A549 (cell line): ENCODE measurements at regions not wholly inside any gene's neighbourhood (a gene's known extent, or its start where the extent isn't known, plus 50 kb on each side); places are given as distances from the start of the nearest gene placed in this dataset.
"Not testable (repeated sequence)": the region's sequence is repeated elsewhere in the genome, so short reads cannot be mapped to it uniquely, and the experiment has no call there.

ENCODE experiments used
- ATAC-seq, 2 experiments: fragments of 200-7000 bp in 1 of 2; fragments of >200 bp in 1 of 2; cut with Nextera tagmentation in 1 of 2; cut with Tn5 transposase in 1 of 2; 3 replicates each; pipeline versions ENCODE4 v1.8.0 to v1.9.1; 2018 to 2020; ENCODE audit warnings: mild to moderate bottlenecking in 1 of 2, moderate library complexity in 1 of 2
- CTCF ChIA-PET: fragments of 300-600 bp; sonication (Branson Sonifier 250); formaldehyde crosslinking; extraction: SDS; loops from one replicate; lab custom pipeline; 2021; ENCODE audit warnings: antibody characterized with exemption, inconsistent platforms; lab: Yijun Ruan, JAX
- POLR2A ChIA-PET: fragments of 350-600 bp; formaldehyde crosslinking; extraction: SDS; loops from one replicate; lab custom pipeline; 2021; ENCODE audit warnings: antibody characterized with exemption, inconsistent platforms; lab: Yijun Ruan, JAX
- DNase-seq, 2 experiments: peaks; one replicate each; pipeline versions ENCODE4 v3.0.0 to v3.0.0-alpha.2; 2011 to 2016; ENCODE audit warnings: low read depth in 1 of 2, low spot score in 1 of 2
- FAIRE-seq: peaks from 2 replicates; lab custom pipeline; 2011; peaks lifted over from hg19 to GRCh38; lab: Jason Lieb, UNC
- H3K27ac ChIP-seq, 2 experiments: fragments of >200 bp; sonication (Bioruptor Twin); formaldehyde crosslinking; 3 replicates each; pipeline ENCODE4 v1.5.1; 2016 to 2017
- H3K4me1 ChIP-seq: fragments of >200 bp; sonication (Bioruptor Twin); formaldehyde crosslinking; 3 replicates; pipeline ENCODE4 v1.6.1; 2016
- H3K4me2 ChIP-seq: fragments of >200 bp; sonication (Bioruptor Twin); formaldehyde crosslinking; 3 replicates; pipeline ENCODE4 v1.6.1; 2016
- H3K4me3 ChIP-seq: fragments of >200 bp; sonication (Bioruptor Twin); formaldehyde crosslinking; 3 replicates; pipeline ENCODE4 v1.5.1; 2016
- H3K9me3 ChIP-seq: fragments of >200 bp; sonication (Bioruptor Twin); formaldehyde crosslinking; 3 replicates; pipeline ENCODE4 v1.6.1; 2016
- ATOH8 ChIP-seq: fragments of 250-450 bp; sonication (Bioruptor Pico); IDR thresholded peaks from 2 replicates; pipeline ENCODE4 v1.5.0; 2020; ENCODE audit warnings: low read depth, mild to moderate bottlenecking, moderate library complexity
- FOSL2 ChIP-seq, 2 experiments: fragments of 450-650 bp in 1 of 2; fragments of >200 bp in 1 of 2; sonication (Bioruptor Twin) in 1 of 2; formaldehyde crosslinking; IDR thresholded peaks; 2 replicates each; pipeline versions ENCODE4 v1.5.0 to v1.6.1; 2016 to 2020; ENCODE audit warnings: mild to moderate bottlenecking in 1 of 2, moderate library complexity in 1 of 2
- FOXS1 ChIP-seq: fragments of 250-450 bp; sonication (Bioruptor Pico); IDR thresholded peaks from 2 replicates; pipeline ENCODE4 v1.5.0; 2020; ENCODE audit warnings: mild to moderate bottlenecking, moderate library complexity
- GATA3 ChIP-seq: IDR thresholded peaks from 2 replicates; pipeline ENCODE4 v1.6.1; 2012; ENCODE audit warnings: borderline replicate concordance
- HEYL ChIP-seq: fragments of 250-450 bp; sonication (Bioruptor Pico); IDR thresholded peaks from 2 replicates; pipeline ENCODE4 v1.8.0; 2021; ENCODE audit warnings: mild to moderate bottlenecking, moderate library complexity
- JUN ChIP-seq, 2 experiments: fragments of >200 bp; sonication (Bioruptor Twin); formaldehyde crosslinking; IDR thresholded peaks; 2 replicates in 1 of 2; 3 replicates in 1 of 2; pipeline ENCODE4 v1.6.1; 2016 to 2017
- JUNB ChIP-seq: fragments of >200 bp; sonication (Bioruptor Twin); formaldehyde crosslinking; IDR thresholded peaks from 2 replicates; pipeline ENCODE4 v1.6.1; 2016
- MAZ ChIP-seq: fragments of 150-350 bp; IDR thresholded peaks from 2 replicates; pipeline ENCODE4 v1.6.1; 2014; ENCODE audit warnings: antibody characterized with exemption, low read depth, low read length, borderline replicate concordance
- MYC ChIP-seq: IDR thresholded peaks from 2 replicates; pipeline ENCODE4 v1.6.1; 2012; ENCODE audit warnings: mild to moderate bottlenecking, inconsistent platforms, low read length, improper control_type of control experiment, borderline replicate concordance
- PBX3 ChIP-seq: IDR thresholded peaks from 2 replicates; pipeline ENCODE4 v1.6.1; 2012
- USF2 ChIP-seq: fragments of 450-650 bp; IDR thresholded peaks from 2 replicates; pipeline ENCODE4 v1.6.1; 2014; ENCODE audit warnings: antibody characterized with exemption
- ZNF302 ChIP-seq: fragments of 250-450 bp; sonication (Bioruptor Pico); IDR thresholded peaks from 2 replicates; pipeline ENCODE4 v1.9.0; 2021; ENCODE audit warnings: inconsistent platforms, mild to moderate bottlenecking, moderate library complexity
- WGBS: methylation state at CpG from one replicate; pipeline ENCODE4 v1.1.6; 2017; ENCODE audit errors: missing lambda C conversion rate; 5-methylcytosine and 5-hydroxymethylcytosine counted together

GRCh38 chr3:75265897-75266296 is 398.2 kb upstream of the FRG2C start:
- ChIA-PET CTCF (interaction anchor here (1.0 kb wide), 1 partner anchor 163 kb away, joined by 4 read pairs; no protein-coding TSS in a partner anchor), POLR2A (no interaction called here)
- no peak for DNase-seq
- 13% methylated on average over 3 of the region's 3 CpGs for WGBS
- no peak for FAIRE-seq
- H3K4me2 ChIP-seq = no peak overlapping the region
- TF ChIP-seq MAZ = no peak
- no peak for ATAC-seq
- no peak overlapping the region for H3K4me3 ChIP-seq
- no peak overlapping the region for H3K27ac ChIP-seq
- no peaks in the 10 kb centered on the region for H3K9me3 ChIP-seq
- no peaks in the 10 kb centered on the region for H3K4me1 ChIP-seq

- 59% methylated on average over 2 of the region's 2 CpGs for WGBS
- ATAC-seq = not testable (repeated sequence)
- CTCF ChIA-PET = interaction anchor here (1.0 kb wide), 1 partner anchor 312 kb away, joined by 3 read pairs; no protein-coding TSS in a partner anchor
Observed at GRCh38 chr3:75268576-75268975, 395.6 kb upstream of the FRG2C start.

GRCh38 chr3:75272237-75272636 is 391.9 kb upstream of the FRG2C start:
- POLR2A ChIA-PET, FAIRE-seq, DNase-seq, H3K27ac ChIP-seq, H3K4me2 ChIP-seq, ATAC-seq, H3K4me1 ChIP-seq, H3K4me3 ChIP-seq, H3K9me3 ChIP-seq: not testable (repeated sequence)
- WGBS = 9% methylated on average over 4 of the region's 4 CpGs
- CTCF ChIA-PET = interaction anchor here (1.4 kb wide), 1 partner anchor 13 kb away, joined by 4 read pairs; no protein-coding TSS in a partner anchor

More at GRCh38 chr3:75268576-75268975, 395.6 kb upstream of the FRG2C start:
- FAIRE-seq = peak; percentile 78
- H3K4me2 ChIP-seq, H3K9me3 ChIP-seq, POLR2A ChIA-PET, H3K4me3 ChIP-seq, DNase-seq, H3K27ac ChIP-seq, H3K4me1 ChIP-seq: not testable (repeated sequence)

GRCh38 chr3:75272691-75273090 is 391.4 kb upstream of the FRG2C start:
- ATAC-seq (no peak), FAIRE-seq (no peak), DNase-seq (no peak)
- CTCF ChIA-PET = interaction anchor here (1.4 kb wide), 1 partner anchor 14 kb away, joined by 4 read pairs; no protein-coding TSS in a partner anchor
- no peak overlapping the region for H3K27ac ChIP-seq
- 0% methylated on average over 2 of the region's 2 CpGs for whole genome bisulfite sequencing
- H3K4me2 ChIP-seq = no peak overlapping the region
- H3K9me3 ChIP-seq = no peaks in the 10 kb centered on the region
- TF ChIP-seq ATOH8 (CRISPR knock-in tag) (no peak), JUNB (no peak), FOXS1 (CRISPR knock-in tag) (no peak), MYC (no peak), FOSL2 (IDR thresholded peaks at IDR 0.05) (no peak), FOSL2 (CRISPR knock-in tag; IDR thresholded peaks at IDR 0.05) (no peak), ZNF302 (CRISPR knock-in tag) (no peak), GATA3 (no peak), HEYL (no peak), JUN (IDR thresholded peaks at IDR 0.05) (no peak), PBX3 (no peak), USF2 (no peak)
- TF ChIP-seq, all 56 proteins: peak for 0
- Histone ChIP-seq H3K4me1 (no peaks in the 10 kb centered on the region), H3K4me3 (no peak overlapping the region)
- POLR2A ChIA-PET = no interaction called here

GRCh38 chr3:75285531-75286148 is 378.5 kb upstream of the FRG2C start:
- 2% methylated on average over 3 of the region's 3 CpGs for WGBS
- H3K27ac ChIP-seq, H3K4me2 ChIP-seq, H3K9me3 ChIP-seq, H3K4me1 ChIP-seq, CTCF ChIA-PET, POLR2A ChIA-PET, H3K4me3 ChIP-seq, FAIRE-seq: not testable (repeated sequence)
- DNase-seq = peak in 1 of 2 experiments; percentile 5
- peak in 1 of 2 experiments; percentile 59; a peak in 4 of 6 replicates for ATAC-seq

GRCh38 chr3:75288972-75289574 is 375.1 kb upstream of the FRG2C start:
- not testable (repeated sequence) for FAIRE-seq

More at GRCh38 chr3:75288972-75289574, 375.1 kb upstream of the FRG2C start:
- H3K27ac ChIP-seq, H3K4me1 ChIP-seq, ATAC-seq, H3K9me3 ChIP-seq, H3K4me3 ChIP-seq, DNase-seq, CTCF ChIA-PET, H3K4me2 ChIP-seq, POLR2A ChIA-PET: not testable (repeated sequence)
- 70% methylated on average over 36 of the region's 40 CpGs for whole genome bisulfite sequencing
